ENCODE measurements at regions not wholly inside any gene's neighbourhood (a gene's known extent, or its start where the extent isn't known, plus 50 kb on each side); places are given as distances from the start of the nearest gene placed in this dataset.

- H3K4me3 ChIP-seq (ENCODE audit: low read depth, poor library complexity, severe bottlenecking) = no peak overlapping the region
- no peak for TF ChIP-seq CTCF (IDR thresholded peaks at IDR 0.05)
- TF ChIP-seq POLR2A (IDR thresholded peaks at IDR 0.05) = no peak
- intact Hi-C loops (cut with DNase I; ENCODE audit: low total_unique reads) = no loop called here
- 67 to 84% methylated on average over 4 of the region's 4 CpGs for WGBS, 2 donors
- no peak for DNase-seq (ENCODE audit: low spot score in 2 of 2)
These were observed 1233.4 kb downstream of the ROBO2 start for GRCh38 chr3:78273326-78273725.

GRCh38 chr3:78274475-78275065, 1234.7 kb downstream of the ROBO2 start:
- TF ChIP-seq POLR2A (IDR thresholded peaks at IDR 0.05) (no peak), CTCF (IDR thresholded peaks at IDR 0.05) (no peak)
- intact Hi-C loops (cut with DNase I; ENCODE audit: low total_unique reads) = no loop called here
- no peak for DNase-seq (ENCODE audit: low spot score in 2 of 2)
- no peak overlapping the region for H3K4me3 ChIP-seq (ENCODE audit: low read depth, poor library complexity, severe bottlenecking)
- 83 to 85% methylated on average over 2 of the region's 2 CpGs for WGBS, 2 donors

- WGBS, 2 donors = 87 to 88% methylated on average over 3 of the region's 3 CpGs
These were observed 1235.5 kb downstream of the ROBO2 start for GRCh38 chr3:78275420-78275852.

GRCh38 chr3:78277220-78277619, 1237.3 kb downstream of the ROBO2 start:
- intact Hi-C loops (cut with DNase I; ENCODE audit: low total_unique reads) = no loop called here
- 88 to 92% methylated on average over 2 of the region's 2 CpGs for WGBS, 2 donors
- TF ChIP-seq CTCF (IDR thresholded peaks at IDR 0.05) (no peak), POLR2A (IDR thresholded peaks at IDR 0.05) (no peak)

More at GRCh38 chr3:78275420-78275852, 1235.5 kb downstream of the ROBO2 start:
- intact Hi-C loops (cut with DNase I; ENCODE audit: low total_unique reads) = no loop called here
- TF ChIP-seq POLR2A (IDR thresholded peaks at IDR 0.05) (no peak), CTCF (IDR thresholded peaks at IDR 0.05) (no peak)
- DNase-seq (ENCODE audit: low spot score in 2 of 2) = no peak
- H3K4me3 ChIP-seq (ENCODE audit: low read depth, poor library complexity, severe bottlenecking) = no peak overlapping the region

GRCh38 chr3:78277801-78278200, 1237.9 kb downstream of the ROBO2 start:
- no peak overlapping the region for H3K4me3 ChIP-seq (ENCODE audit: low read depth, poor library complexity, severe bottlenecking)
- no peak for TF ChIP-seq CTCF (IDR thresholded peaks at IDR 0.05)
- TF ChIP-seq POLR2A (IDR thresholded peaks at IDR 0.05) = no peak
- DNase-seq (ENCODE audit: low spot score in 2 of 2) = no peak
- intact Hi-C loops (cut with DNase I; ENCODE audit: low total_unique reads) = no loop called here

More at GRCh38 chr3:78277220-78277619, 1237.3 kb downstream of the ROBO2 start:
- DNase-seq (ENCODE audit: low spot score in 2 of 2) = no peak
- H3K4me3 ChIP-seq (ENCODE audit: low read depth, poor library complexity, severe bottlenecking) = no peak overlapping the region

- WGBS, 2 donors = 79 to 85% methylated on average over 3 of the region's 3 CpGs
- intact Hi-C loops (cut with DNase I; ENCODE audit: low total_unique reads) = no loop called here
- no peak for DNase-seq (ENCODE audit: low spot score in 2 of 2)
- H3K4me3 ChIP-seq (ENCODE audit: low read depth, poor library complexity, severe bottlenecking) = no peak overlapping the region
- TF ChIP-seq CTCF (IDR thresholded peaks at IDR 0.05) (no peak), POLR2A (IDR thresholded peaks at IDR 0.05) (no peak)
These were observed 1239.2 kb downstream of the ROBO2 start for GRCh38 chr3:78279091-78279490.
